Lower leg skin (tissue), 3 donors: ENCODE measurements at regions not wholly inside any gene's neighbourhood (a gene's known extent, or its start where the extent isn't known, plus 50 kb on each side); places are given as distances from the start of the nearest gene placed in this dataset.

ENCODE experiments used
- CTCF ChIP-seq, 3 donors: fragments of 450-650 bp; IDR thresholded peaks; one replicate each; pipeline ENCODE4 v1.5.1; 2016; ENCODE audit warnings: antibody characterized with exemption in 3 of 3, mild to moderate bottlenecking in 3 of 3, moderate library complexity in 2 of 3
- POLR2A ChIP-seq, 2 donors: fragments of 450-650 bp; IDR thresholded peaks; one replicate each; pipeline ENCODE4 v1.6.1; 2016 to 2017; ENCODE audit warnings: antibody characterized with exemption in 2 of 2, mild to moderate bottlenecking in 1 of 2, moderate library complexity in 1 of 2

DNA sequence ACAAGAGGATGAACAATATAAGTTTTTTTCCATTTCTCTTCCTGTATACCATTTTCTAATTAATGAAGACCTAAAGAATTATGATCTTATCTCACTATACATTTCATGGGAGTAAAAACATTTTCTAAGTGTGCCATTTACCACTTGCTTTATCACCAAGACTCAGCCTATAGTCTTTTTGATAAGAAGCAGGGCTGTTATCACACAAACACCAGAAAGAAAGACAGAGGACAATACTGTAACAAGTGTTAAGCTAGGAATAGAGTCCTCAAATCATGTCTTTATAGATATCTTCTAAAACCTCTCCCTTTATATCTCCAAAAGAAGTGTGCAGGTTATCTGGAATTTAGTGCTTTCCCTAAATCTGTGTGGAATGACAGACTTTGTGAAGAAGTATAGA lies 119.7 kb downstream of the FAM174A start:
- no peak for TF ChIP-seq CTCF (IDR thresholded peaks at IDR 0.05)
- no peak for TF ChIP-seq POLR2A (IDR thresholded peaks at IDR 0.05)
